ENCODE measurements at regions not wholly inside any gene's neighbourhood (a gene's known extent, or its start where the extent isn't known, plus 50 kb on each side); places are given as distances from the start of the nearest gene placed in this dataset.

DNA sequence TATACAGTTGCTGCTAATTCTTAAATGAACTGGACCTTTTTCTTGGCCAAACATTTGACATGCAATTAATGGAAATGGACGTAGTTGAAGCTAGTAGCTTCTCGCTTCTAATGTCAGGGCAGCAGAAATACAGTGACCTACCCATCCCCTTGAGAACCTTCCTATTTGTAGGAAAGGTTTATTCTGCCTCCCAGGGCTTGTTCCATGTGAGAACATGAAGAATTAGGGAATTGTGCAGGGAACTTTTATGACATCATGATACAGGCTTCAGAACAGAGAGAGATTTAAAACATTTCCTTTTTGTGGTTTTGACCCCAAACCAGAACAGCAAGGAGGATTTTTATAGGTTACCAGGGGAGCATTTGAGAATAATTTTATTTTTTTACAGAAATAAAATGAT is 406.6 kb upstream of the PPP2R3A start:
- TF ChIP-seq POLR2A (IDR thresholded peaks at IDR 0.05; ENCODE audit: low read depth, low read length): no peak
- no peak for TF ChIP-seq TAF1 (IDR thresholded peaks at IDR 0.05; ENCODE audit: borderline replicate concordance, low read depth, low read length)
- TF ChIP-seq POLR2AphosphoS5 (IDR thresholded peaks at IDR 0.05; ENCODE audit: low read depth, low read length): no peak
